Karpas-422 (cell line): ENCODE measurements at regions not wholly inside any gene's neighbourhood (a gene's known extent, or its start where the extent isn't known, plus 50 kb on each side); places are given as distances from the start of the nearest gene placed in this dataset.
"Not testable (repeated sequence)": the region's sequence is repeated elsewhere in the genome, so short reads cannot be mapped to it uniquely, and the experiment has no call there.

ENCODE experiments used
- DNase-seq: peaks from one replicate; pipeline ENCODE4 v3.0.0-alpha.2; 2015
- H2AFZ ChIP-seq: fragments of 200-600 bp; sonication (generic); 2 replicates; pipeline ENCODE4 v1.6.1; 2014; ENCODE audit warnings: antibody characterized with exemption, low read length, mixed read lengths
- H3K27ac ChIP-seq: fragments of 200-600 bp; sonication (generic); 2 replicates; pipeline ENCODE4 v1.5.1; 2014; ENCODE audit warnings: mild to moderate bottlenecking, low read length, moderate library complexity
- H3K27me3 ChIP-seq: fragments of 200-600 bp; sonication (generic); 2 replicates; pipeline ENCODE4 v1.6.1; 2014; ENCODE audit warnings: low read length, mixed read lengths
- H3K36me3 ChIP-seq: fragments of 200-600 bp; sonication (generic); 2 replicates; pipeline ENCODE4 v1.6.1; 2014; ENCODE audit warnings: low read length, mixed read lengths; ENCODE audit not compliant: insufficient read depth
- H3K4me1 ChIP-seq: fragments of 200-600 bp; sonication (generic); 2 replicates; pipeline ENCODE4 v1.6.1; 2014; ENCODE audit warnings: mild to moderate bottlenecking, low read length, mixed read lengths
- H3K4me2 ChIP-seq: fragments of 200-600 bp; sonication (generic); 2 replicates; pipeline ENCODE4 v1.6.1; 2014; ENCODE audit warnings: low read length, low read depth, mild to moderate bottlenecking; ENCODE audit not compliant: poor library complexity, severe bottlenecking
- H3K4me3 ChIP-seq: fragments of 200-600 bp; sonication (generic); 2 replicates; pipeline ENCODE4 v1.5.1; 2014; ENCODE audit warnings: mild to moderate bottlenecking, antibody characterized with exemption, low read length, mixed read lengths
- H3K79me2 ChIP-seq: fragments of 200-600 bp; sonication (generic); 2 replicates; pipeline ENCODE4 v1.6.1; 2014; ENCODE audit warnings: mild to moderate bottlenecking, low read length, mixed read lengths
- H3K9ac ChIP-seq: fragments of 200-600 bp; sonication (generic); 2 replicates; pipeline ENCODE4 v1.6.0; 2014; ENCODE audit warnings: low read length
- H3K9me2 ChIP-seq: fragments of 200-600 bp; sonication (generic), shearing (Covaris generic); replicated peaks from 2 replicates; pipeline ENCODE4 v1.6.0; 2014; ENCODE audit warnings: mild to moderate bottlenecking, low read length, moderate library complexity; ENCODE audit not compliant: insufficient read depth
- H3K9me3 ChIP-seq: fragments of 300-700, 200-600 bp; sonication (generic); 2 replicates; pipeline ENCODE4 v1.6.1; 2014; ENCODE audit warnings: low read length, mixed read lengths
- H4K20me1 ChIP-seq: fragments of 200-600 bp; sonication (generic); 2 replicates; pipeline ENCODE4 v1.6.1; 2014; ENCODE audit warnings: mild to moderate bottlenecking, antibody characterized with exemption, low read length, low read depth; ENCODE audit not compliant: insufficient read depth

DNA sequence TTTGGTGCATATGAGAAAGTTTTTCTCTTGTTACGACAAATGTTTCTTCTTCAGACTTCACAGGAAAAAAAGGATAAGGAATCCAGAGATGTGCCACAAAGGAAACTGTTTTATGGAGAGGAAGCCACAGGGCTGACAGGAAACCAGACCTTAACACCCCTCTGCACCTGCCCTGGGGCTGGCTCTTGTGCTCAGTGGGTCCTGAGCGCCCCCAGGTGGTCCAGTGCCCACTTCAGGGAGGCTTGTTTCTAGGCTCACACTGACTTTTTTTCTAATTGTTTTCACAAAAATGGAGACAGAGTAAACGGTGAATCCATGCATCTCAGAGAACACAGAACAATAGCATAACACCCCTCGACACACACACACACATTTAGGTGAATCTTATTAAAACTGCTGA is 951.2 kb downstream of the TMEM121 start:
- H4K20me1 ChIP-seq, H3K27ac ChIP-seq, H3K9me2 ChIP-seq, H3K27me3 ChIP-seq, H3K79me2 ChIP-seq, H3K4me3 ChIP-seq, H2AFZ ChIP-seq, H3K36me3 ChIP-seq, H3K4me1 ChIP-seq, H3K9ac ChIP-seq, DNase-seq, H3K9me3 ChIP-seq, H3K4me2 ChIP-seq: not testable (repeated sequence)

GRCh38 chr14:106480287-106480686 is 953.9 kb downstream of the TMEM121 start:
- H3K9me2 ChIP-seq, H2AFZ ChIP-seq, H3K4me2 ChIP-seq, H3K4me1 ChIP-seq, H3K36me3 ChIP-seq, H3K4me3 ChIP-seq, H4K20me1 ChIP-seq, H3K27ac ChIP-seq, H3K9me3 ChIP-seq, H3K79me2 ChIP-seq, H3K9ac ChIP-seq, DNase-seq, H3K27me3 ChIP-seq: not testable (repeated sequence)

GRCh38 chr14:106482213-106482612 is 955.8 kb downstream of the TMEM121 start:
- not testable (repeated sequence) for H3K79me2 ChIP-seq, H3K9ac ChIP-seq, H3K4me2 ChIP-seq, H3K36me3 ChIP-seq, H4K20me1 ChIP-seq, H2AFZ ChIP-seq, H3K9me2 ChIP-seq, H3K27ac ChIP-seq, H3K27me3 ChIP-seq, DNase-seq, H3K4me1 ChIP-seq, H3K4me3 ChIP-seq, H3K9me3 ChIP-seq

DNA sequence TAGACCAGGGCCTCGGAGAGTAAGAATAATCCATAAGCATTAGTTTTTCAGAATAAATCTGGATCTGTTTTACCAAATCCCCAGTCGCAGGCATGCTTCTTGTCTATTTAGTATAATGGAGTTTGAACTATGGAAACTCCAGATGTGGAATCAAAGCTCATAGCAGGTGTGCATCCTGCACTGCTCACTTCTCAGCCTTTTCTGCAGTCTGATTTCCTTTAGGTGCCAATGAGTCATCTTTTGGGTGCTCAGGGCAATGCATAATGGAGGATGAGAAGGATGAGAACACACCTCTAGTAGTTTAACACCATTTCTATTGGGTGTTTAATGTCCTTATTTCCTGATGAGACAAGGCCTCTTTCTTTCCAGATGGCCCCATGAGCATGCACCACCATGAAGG is 961.2 kb downstream of the TMEM121 start:
- H2AFZ ChIP-seq, result no peak overlapping the region
- no peak overlapping the region for H3K4me3 ChIP-seq
- H3K79me2 ChIP-seq, result no peaks in the 10 kb centered on the region
- no peaks in the 10 kb centered on the region for H4K20me1 ChIP-seq
- no peaks in the 10 kb centered on the region for H3K9me2 ChIP-seq
- no peak for DNase-seq
- H3K4me1 ChIP-seq, result no peaks in the 10 kb centered on the region
- H3K27ac ChIP-seq, result no peak overlapping the region
- H3K27me3 ChIP-seq, result no peaks in the 10 kb centered on the region
- H3K9me3 ChIP-seq, result no peaks in the 10 kb centered on the region
- no peak overlapping the region for H3K4me2 ChIP-seq
- no peaks in the 10 kb centered on the region for H3K36me3 ChIP-seq
- H3K9ac ChIP-seq, result no peak overlapping the region

GRCh38 chr14:106488291-106488690 is 961.9 kb downstream of the TMEM121 start:
- Histone ChIP-seq H3K4me3 (no peak overlapping the region), H3K4me1 (no peaks in the 10 kb centered on the region), H3K79me2 (no peaks in the 10 kb centered on the region), H3K36me3 (no peaks in the 10 kb centered on the region), H3K27ac (no peak overlapping the region), H3K27me3 (no peaks in the 10 kb centered on the region), H3K4me2 (no peak overlapping the region), H3K9me2 (no peaks in the 10 kb centered on the region), H2AFZ (no peak overlapping the region), H3K9ac (no peak overlapping the region), H4K20me1 (no peaks in the 10 kb centered on the region), H3K9me3 (no peaks in the 10 kb centered on the region)
- DNase-seq, result no peak

- DNase-seq, result no peak
- H3K27ac ChIP-seq, result no peak overlapping the region
- H3K9ac ChIP-seq, result no peak overlapping the region
- no peaks in the 10 kb centered on the region for H3K9me2 ChIP-seq
- no peak overlapping the region for H3K4me3 ChIP-seq
- H3K27me3 ChIP-seq, result no peaks in the 10 kb centered on the region
- no peaks in the 10 kb centered on the region for H3K36me3 ChIP-seq
- no peak overlapping the region for H3K4me2 ChIP-seq
- no peaks in the 10 kb centered on the region for H3K9me3 ChIP-seq
- no peaks in the 10 kb centered on the region for H4K20me1 ChIP-seq
- H3K4me1 ChIP-seq, result peaks cover 4% of the 10 kb centered on the region
- no peaks in the 10 kb centered on the region for H3K79me2 ChIP-seq
- no peak overlapping the region for H2AFZ ChIP-seq
Observed at GRCh38 chr14:106489112-106489881, 962.9 kb downstream of the TMEM121 start.

DNA sequence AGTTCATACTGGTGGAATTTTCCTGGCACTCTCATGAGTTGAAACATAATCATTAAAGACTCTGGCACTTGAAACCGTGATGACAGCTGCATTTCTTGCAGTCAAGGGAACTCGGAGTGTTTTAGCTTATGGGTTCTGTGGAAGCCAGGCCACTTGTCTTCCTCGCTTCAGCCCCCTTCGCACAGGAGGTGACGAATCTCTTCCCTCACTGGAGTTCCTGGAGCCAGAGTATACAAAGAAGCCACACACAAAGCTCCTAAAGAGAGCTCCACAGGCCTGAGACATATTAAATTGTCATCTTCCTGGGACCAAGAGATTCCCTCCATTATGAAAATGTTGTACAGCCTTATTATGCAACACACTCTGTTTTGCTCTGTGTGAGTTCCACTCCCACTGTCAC is 964.1 kb downstream of the TMEM121 start:
- Histone ChIP-seq H3K9me2 (no peaks in the 10 kb centered on the region), H3K4me3 (no peak overlapping the region), H3K27me3 (no peaks in the 10 kb centered on the region), H3K4me1 (peaks cover 8% of the 10 kb centered on the region), H3K9me3 (no peaks in the 10 kb centered on the region), H3K79me2 (no peaks in the 10 kb centered on the region), H3K36me3 (no peaks in the 10 kb centered on the region), H3K9ac (no peak overlapping the region), H3K4me2 (no peak overlapping the region), H2AFZ (no peak overlapping the region), H4K20me1 (no peaks in the 10 kb centered on the region), H3K27ac (no peak overlapping the region)
- DNase-seq, result peak; percentile 29

- H3K9me3 ChIP-seq, result no peaks in the 10 kb centered on the region
- no peaks in the 10 kb centered on the region for H3K79me2 ChIP-seq
- no peak overlapping the region for H2AFZ ChIP-seq
- peak; percentile 76 for DNase-seq
- H3K27ac ChIP-seq, result no peak overlapping the region
- no peak overlapping the region for H3K4me2 ChIP-seq
- H3K4me3 ChIP-seq, result no peak overlapping the region
- no peaks in the 10 kb centered on the region for H3K27me3 ChIP-seq
- H3K36me3 ChIP-seq, result no peaks in the 10 kb centered on the region
- H4K20me1 ChIP-seq, result no peaks in the 10 kb centered on the region
- H3K9me2 ChIP-seq, result no peaks in the 10 kb centered on the region
- no peak overlapping the region for H3K9ac ChIP-seq
- H3K4me1 ChIP-seq, result peaks cover 8% of the 10 kb centered on the region
Observed at GRCh38 chr14:106491851-106492250, 965.5 kb downstream of the TMEM121 start.
